T-helper 1 cell treated with Interleukin-12 subunit alpha and Interleukin-12 subunit beta and Interleukin-4 antibody, amounts not matched to agents 30 ng/mL and 1 ng/mL, for 36 hours (primary cell): ENCODE measurements at regions not wholly inside any gene's neighbourhood (a gene's known extent, or its start where the extent isn't known, plus 50 kb on each side); places are given as distances from the start of the nearest gene placed in this dataset.

Experiments used
- intact Hi-C: fragments of 100-400 bp; cut with micrococcal nuclease; formaldehyde crosslinking; loops from one replicate; pipeline ENCODE4 v1.15.1; 2024

DNA sequence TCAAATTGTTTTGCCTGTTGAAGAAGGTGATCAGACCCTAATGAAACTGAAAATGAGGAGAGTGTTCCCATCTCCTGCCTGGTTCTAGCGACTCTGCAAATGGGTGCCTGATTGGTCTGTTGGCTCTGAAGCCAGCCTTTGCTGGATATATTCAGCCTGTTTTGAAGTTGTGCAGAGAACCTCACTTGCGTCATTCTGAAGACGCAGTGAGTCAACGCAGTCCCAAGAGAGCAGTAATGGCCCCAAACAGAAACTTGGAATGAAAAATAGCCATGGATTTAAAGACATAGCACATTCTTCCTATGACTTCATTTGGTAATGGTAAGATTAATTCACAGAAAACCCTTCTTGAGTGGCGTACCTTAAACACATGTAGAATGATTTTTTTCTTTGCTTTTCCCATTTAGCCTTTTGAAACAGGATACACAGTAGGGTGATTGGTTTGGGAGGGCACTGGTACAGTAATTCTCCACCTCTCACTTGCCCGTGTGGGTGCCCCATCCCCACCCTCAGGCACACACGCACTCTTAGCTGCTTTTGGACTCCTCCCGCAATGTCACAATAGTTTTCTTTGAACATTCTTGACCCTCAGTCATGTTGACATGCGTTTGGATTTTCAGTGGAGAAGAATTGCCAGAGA lies 54.1 kb upstream of the ABL1 start:
- intact Hi-C loops = no loop called here

DNA sequence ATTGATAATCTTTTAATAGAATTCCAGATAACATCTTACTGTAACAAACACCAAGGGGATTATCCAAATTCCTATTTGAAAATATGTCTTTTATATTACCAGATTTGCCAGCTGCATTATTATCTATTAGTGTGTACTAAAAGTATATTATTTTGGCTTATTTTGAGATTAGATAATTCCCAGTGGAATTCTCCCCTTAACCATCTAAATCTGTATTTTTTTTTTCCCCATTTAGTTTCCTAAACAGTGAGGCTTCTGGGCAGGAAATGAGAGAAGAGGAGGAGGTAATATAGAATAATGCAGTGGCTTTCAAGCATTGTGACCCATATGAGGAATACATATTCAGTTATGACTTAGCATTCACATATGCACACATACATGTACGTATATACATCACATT lies 53.5 kb upstream of the ABL1 start:
- intact Hi-C loops = no loop called here

GRCh38 chr9:130782886-130783530 lies 52.0 kb upstream of the ABL1 start:
- intact Hi-C loops = no loop called here

GRCh38 chr9:130785053-130785452 lies 50.0 kb upstream of the ABL1 start:
- intact Hi-C loops = no loop called here
